ENCODE measurements at regions not wholly inside any gene's neighbourhood (a gene's known extent, or its start where the extent isn't known, plus 50 kb on each side); places are given as distances from the start of the nearest gene placed in this dataset.

- TF ChIP-seq POLR2AphosphoS5 (IDR thresholded peaks at IDR 0.05; ENCODE audit: low read depth, low read length) (no peak), FOXP2 (optimal IDR thresholded peaks at IDR 0.05; ENCODE audit: borderline replicate concordance, extremely low read depth, extremely low read length, insufficient read depth) (no peak), TAF1 (IDR thresholded peaks at IDR 0.05; ENCODE audit: borderline replicate concordance, insufficient read depth, low read length) (no peak), SIN3A (IDR thresholded peaks at IDR 0.05; ENCODE audit: borderline replicate concordance, insufficient read depth, low read length) (no peak), REST (IDR thresholded peaks at IDR 0.05; ENCODE audit: insufficient read depth in 1 of 2, low read depth in 2 of 2, low read length in 2 of 2) (no peak)
These were observed 227.8 kb downstream of the NRIP1 start for GRCh38 chr21:14836950-14837349.

Measured in PFSK-1 (cell line).